ENCODE measurements at regions not wholly inside any gene's neighbourhood (a gene's known extent, or its start where the extent isn't known, plus 50 kb on each side); places are given as distances from the start of the nearest gene placed in this dataset.

DNA sequence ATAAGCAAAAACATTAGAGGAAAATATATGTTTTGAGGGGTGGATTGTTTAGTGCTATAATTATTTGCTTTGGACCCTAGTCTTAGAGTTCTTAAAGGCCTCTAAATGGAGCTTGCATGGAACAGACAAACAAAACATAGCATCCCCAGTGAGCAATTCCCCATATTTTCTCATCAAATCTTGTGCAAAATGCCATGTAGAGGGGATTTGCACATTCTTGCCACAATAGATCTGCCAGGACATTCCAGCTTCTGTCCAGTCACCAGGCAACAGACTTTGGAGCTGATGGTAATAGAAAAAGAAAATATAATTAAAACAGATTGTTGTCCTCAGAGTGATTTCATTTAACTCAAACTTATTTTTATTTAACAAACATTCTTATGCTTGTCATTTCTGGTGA lies 360.3 kb upstream of the PDGFD start:
- Histone ChIP-seq H3K27me3 (ENCODE audit: control insufficient read depth, insufficient read depth, low read length) (no peaks in the 10 kb centered on the region), H3K9me3 (ENCODE audit: control insufficient read depth in 2 of 3, insufficient read depth in 1 of 3, low read length in 3 of 3) (no peaks in the 10 kb centered on the region), H3K27ac (ENCODE audit: low read depth in 2 of 2, low read length in 2 of 2) (no peak overlapping the region), H3K36me3 (ENCODE audit: control insufficient read depth in 2 of 3, insufficient read depth in 3 of 3, low read length in 3 of 3) (no peaks in the 10 kb centered on the region), H3K4me1 (ENCODE audit: control insufficient read depth in 2 of 3, insufficient read depth in 2 of 3, low read depth in 1 of 3, low read length in 3 of 3) (no peaks in the 10 kb centered on the region), H3K9ac (ENCODE audit: low read length in 3 of 3) (no peak overlapping the region), H3K4me3 (ENCODE audit: low read length in 3 of 3) (no peak overlapping the region)
- intact Hi-C loops (cut with DNase I): no loop called here
- DNase-seq: no peak
- no peak for FAIRE-seq
- no peak for TF ChIP-seq CTCF (IDR thresholded peaks at IDR 0.05; ENCODE audit: borderline replicate concordance, extremely low read depth, insufficient read depth)

GRCh38 chr11:104523611-104524010 lies 359.7 kb upstream of the PDGFD start:
- no peaks in the 10 kb centered on the region for H3K27me3 ChIP-seq (ENCODE audit: control insufficient read depth, insufficient read depth, low read length)
- H3K27ac ChIP-seq (ENCODE audit: low read depth in 2 of 2, low read length in 2 of 2): no peak overlapping the region
- H3K9me3 ChIP-seq (ENCODE audit: control insufficient read depth in 2 of 3, insufficient read depth in 1 of 3, low read length in 3 of 3): no peaks in the 10 kb centered on the region
- no peaks in the 10 kb centered on the region for H3K4me1 ChIP-seq (ENCODE audit: control insufficient read depth in 2 of 3, insufficient read depth in 2 of 3, low read depth in 1 of 3, low read length in 3 of 3)
- FAIRE-seq (no peak), DNase-seq (no peak)
- intact Hi-C loops (cut with DNase I): no loop called here
- no peak overlapping the region for H3K4me3 ChIP-seq (ENCODE audit: low read length in 3 of 3)
- no peak overlapping the region for H3K9ac ChIP-seq (ENCODE audit: low read length in 3 of 3)
- TF ChIP-seq CTCF (IDR thresholded peaks at IDR 0.05; ENCODE audit: borderline replicate concordance, extremely low read depth, insufficient read depth): no peak
- no peaks in the 10 kb centered on the region for H3K36me3 ChIP-seq (ENCODE audit: control insufficient read depth in 2 of 3, insufficient read depth in 3 of 3, low read length in 3 of 3)

DNA sequence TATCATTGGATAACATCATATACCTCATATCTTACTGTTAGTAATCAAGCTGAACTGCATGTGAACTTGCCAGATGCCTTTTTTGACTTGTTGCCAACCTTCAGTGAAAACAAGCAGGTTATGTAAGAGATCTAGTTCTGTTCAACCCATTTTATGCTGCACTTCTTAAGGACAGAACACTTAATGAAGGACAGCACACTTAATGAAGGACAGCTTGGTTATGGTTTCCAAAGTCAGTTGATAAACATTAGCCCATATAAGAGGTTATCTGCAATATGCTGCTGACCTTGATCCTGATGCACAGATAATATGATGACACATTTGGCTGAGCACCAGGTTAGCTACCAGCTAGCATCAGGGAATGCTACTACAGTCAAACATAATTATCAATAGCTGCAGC lies 358.7 kb upstream of the PDGFD start:
- no peak overlapping the region for H3K27ac ChIP-seq (ENCODE audit: low read depth in 2 of 2, low read length in 2 of 2)
- no peaks in the 10 kb centered on the region for H3K36me3 ChIP-seq (ENCODE audit: control insufficient read depth in 2 of 3, insufficient read depth in 3 of 3, low read length in 3 of 3)
- H3K27me3 ChIP-seq (ENCODE audit: control insufficient read depth, insufficient read depth, low read length): no peaks in the 10 kb centered on the region
- no peak for TF ChIP-seq CTCF (IDR thresholded peaks at IDR 0.05; ENCODE audit: borderline replicate concordance, extremely low read depth, insufficient read depth)
- intact Hi-C loops (cut with DNase I): no loop called here
- DNase-seq (no peak), FAIRE-seq (no peak)
- H3K9ac ChIP-seq (ENCODE audit: low read length in 3 of 3): no peak overlapping the region
- H3K4me1 ChIP-seq (ENCODE audit: control insufficient read depth in 2 of 3, insufficient read depth in 2 of 3, low read depth in 1 of 3, low read length in 3 of 3): no peaks in the 10 kb centered on the region
- no peak overlapping the region for H3K4me3 ChIP-seq (ENCODE audit: low read length in 3 of 3)
- H3K9me3 ChIP-seq (ENCODE audit: control insufficient read depth in 2 of 3, insufficient read depth in 1 of 3, low read length in 3 of 3): no peaks in the 10 kb centered on the region

- H3K9me3 ChIP-seq (ENCODE audit: control insufficient read depth in 2 of 3, insufficient read depth in 1 of 3, low read length in 3 of 3): no peaks in the 10 kb centered on the region
- H3K4me1 ChIP-seq (ENCODE audit: control insufficient read depth in 2 of 3, insufficient read depth in 2 of 3, low read depth in 1 of 3, low read length in 3 of 3): no peaks in the 10 kb centered on the region
- no peak for TF ChIP-seq CTCF (IDR thresholded peaks at IDR 0.05; ENCODE audit: borderline replicate concordance, extremely low read depth, insufficient read depth)
- no peak overlapping the region for H3K4me3 ChIP-seq (ENCODE audit: low read length in 3 of 3)
- DNase-seq (no peak), FAIRE-seq (no peak)
- no peak overlapping the region for H3K27ac ChIP-seq (ENCODE audit: low read depth in 2 of 2, low read length in 2 of 2)
- no peaks in the 10 kb centered on the region for H3K36me3 ChIP-seq (ENCODE audit: control insufficient read depth in 2 of 3, insufficient read depth in 3 of 3, low read length in 3 of 3)
- intact Hi-C loops (cut with DNase I): no loop called here
- H3K9ac ChIP-seq (ENCODE audit: low read length in 3 of 3): no peak overlapping the region
- no peaks in the 10 kb centered on the region for H3K27me3 ChIP-seq (ENCODE audit: control insufficient read depth, insufficient read depth, low read length)
Observed at GRCh38 chr11:104522123-104522522, 358.2 kb upstream of the PDGFD start.

All from kidney (tissue), 13 donors.